BLaER1 treated with 17β-estradiol and CSF1 and Interleukin-3, amounts not matched to agents 10 nM and 100 nM (cell line): ENCODE measurements at regions not wholly inside any gene's neighbourhood (a gene's known extent, or its start where the extent isn't known, plus 50 kb on each side); places are given as distances from the start of the nearest gene placed in this dataset.

ENCODE experiments used
- H3K27ac ChIP-seq, 11 experiments: shearing (Covaris generic); formaldehyde crosslinking; 2 replicates each; pipeline ENCODE4 v1.8.1; 2022
- H3K27me3 ChIP-seq, 11 experiments: shearing (Covaris generic); formaldehyde crosslinking; 2 replicates each; pipeline ENCODE4 v1.8.1; 2022
- H3K36me3 ChIP-seq, 11 experiments: shearing (Covaris generic); formaldehyde crosslinking; 2 replicates each; pipeline ENCODE4 v1.8.1; 2022
- H3K4me1 ChIP-seq, 10 experiments: shearing (Covaris generic); formaldehyde crosslinking; 2 replicates each; pipeline ENCODE4 v1.8.1; 2022
- H3K4me2 ChIP-seq, 11 experiments: shearing (Covaris generic); formaldehyde crosslinking; 2 replicates each; pipeline ENCODE4 v1.8.1; 2022
- H3K4me3 ChIP-seq, 10 experiments: shearing (Covaris generic); formaldehyde crosslinking; 2 replicates each; pipeline ENCODE4 v1.8.1; 2022
- H3K9ac ChIP-seq, 11 experiments: shearing (Covaris generic); formaldehyde crosslinking; 2 replicates each; pipeline ENCODE4 v1.8.1; 2022
- H3K9me3 ChIP-seq, 11 experiments: shearing (Covaris generic); formaldehyde crosslinking; replicated peaks in 1 of 11; 2 replicates each; pipeline ENCODE4 v1.8.1; 2022
- H4K20me1 ChIP-seq, 11 experiments: shearing (Covaris generic); formaldehyde crosslinking; 2 replicates each; pipeline ENCODE4 v1.8.1; 2022
- Cebpa-rat ChIP-seq, 11 experiments: shearing (Covaris generic); IDR thresholded peaks; 2 replicates each; pipeline ENCODE4 v1.8.1; 2022

- Histone ChIP-seq H4K20me1 (no peaks in the 10 kb centered on the region), H3K27ac (peak overlapping the region in 3 of 11 experiments; percentile 5 to 63 (median 63); a peak in 4 of 22 replicates), H3K4me1 (peaks cover 0 to 18% (median 0%) of the 10 kb centered on the region in 10 experiments; a peak in 4 of 20 replicates), H3K4me3 (no peak overlapping the region), H3K9ac (peak overlapping the region in 1 of 11 experiments; percentile 13; a peak in 1 of 22 replicates), H3K4me2 (peak overlapping the region in 2 of 11 experiments; percentile 30 to 52; a peak in 4 of 22 replicates), H3K27me3 (no peaks in the 10 kb centered on the region), H3K36me3 (no peaks in the 10 kb centered on the region), H3K9me3 (peaks cover 0 to 11% (median 0%) of the 10 kb centered on the region in 11 experiments; a peak in 1 of 22 replicates)
- no peak for TF ChIP-seq Cebpa-rat (IDR thresholded peaks at IDR 0.05)
Measured at GRCh38 chr5:38079620-38080402, 178.5 kb upstream of the EGFLAM start.

DNA sequence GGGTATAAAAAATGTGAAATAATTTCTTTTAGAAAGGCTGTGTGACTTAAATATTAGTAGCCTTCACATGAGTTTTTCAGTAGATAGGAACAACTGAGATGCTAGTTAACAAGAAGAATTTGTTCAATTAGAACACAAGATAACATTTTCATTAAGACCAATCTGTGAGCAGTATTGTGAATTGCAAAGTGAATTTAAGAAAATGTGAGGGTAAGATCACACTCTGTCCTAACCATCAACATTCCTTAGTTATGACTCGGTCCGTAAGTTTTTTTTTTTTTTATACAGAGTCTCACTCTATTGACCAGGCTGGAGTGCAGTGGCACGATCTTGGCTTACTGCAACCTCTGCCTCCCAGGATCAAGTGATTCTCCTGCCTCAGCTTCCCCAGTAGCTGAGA, 180.2 kb upstream of the EGFLAM start:
- no peak overlapping the region for H3K9ac ChIP-seq
- no peak overlapping the region for H3K4me3 ChIP-seq
- TF ChIP-seq Cebpa-rat (IDR thresholded peaks at IDR 0.05): no peak
- H3K27me3 ChIP-seq: no peaks in the 10 kb centered on the region
- H3K36me3 ChIP-seq: no peaks in the 10 kb centered on the region
- no peak overlapping the region for H3K27ac ChIP-seq
- no peaks in the 10 kb centered on the region for H4K20me1 ChIP-seq
- H3K4me2 ChIP-seq: no peak overlapping the region
- peaks cover 0 to 11% (median 0%) of the 10 kb centered on the region in 11 experiments; a peak in 1 of 22 replicates for H3K9me3 ChIP-seq
- peaks cover 0 to 18% (median 0%) of the 10 kb centered on the region in 10 experiments; a peak in 4 of 20 replicates for H3K4me1 ChIP-seq

GRCh38 chr5:38077652-38078051, 180.7 kb upstream of the EGFLAM start:
- no peaks in the 10 kb centered on the region for H3K27me3 ChIP-seq
- no peak overlapping the region for H3K4me3 ChIP-seq
- H3K9ac ChIP-seq: no peak overlapping the region
- H3K4me1 ChIP-seq: peaks cover 0 to 18% (median 0%) of the 10 kb centered on the region in 10 experiments; a peak in 4 of 20 replicates
- H3K27ac ChIP-seq: no peak overlapping the region
- no peak for TF ChIP-seq Cebpa-rat (IDR thresholded peaks at IDR 0.05)
- no peaks in the 10 kb centered on the region for H3K36me3 ChIP-seq
- H3K4me2 ChIP-seq: no peak overlapping the region
- H4K20me1 ChIP-seq: no peaks in the 10 kb centered on the region
- H3K9me3 ChIP-seq: peaks cover 0 to 11% (median 0%) of the 10 kb centered on the region in 11 experiments; a peak in 1 of 22 replicates

DNA sequence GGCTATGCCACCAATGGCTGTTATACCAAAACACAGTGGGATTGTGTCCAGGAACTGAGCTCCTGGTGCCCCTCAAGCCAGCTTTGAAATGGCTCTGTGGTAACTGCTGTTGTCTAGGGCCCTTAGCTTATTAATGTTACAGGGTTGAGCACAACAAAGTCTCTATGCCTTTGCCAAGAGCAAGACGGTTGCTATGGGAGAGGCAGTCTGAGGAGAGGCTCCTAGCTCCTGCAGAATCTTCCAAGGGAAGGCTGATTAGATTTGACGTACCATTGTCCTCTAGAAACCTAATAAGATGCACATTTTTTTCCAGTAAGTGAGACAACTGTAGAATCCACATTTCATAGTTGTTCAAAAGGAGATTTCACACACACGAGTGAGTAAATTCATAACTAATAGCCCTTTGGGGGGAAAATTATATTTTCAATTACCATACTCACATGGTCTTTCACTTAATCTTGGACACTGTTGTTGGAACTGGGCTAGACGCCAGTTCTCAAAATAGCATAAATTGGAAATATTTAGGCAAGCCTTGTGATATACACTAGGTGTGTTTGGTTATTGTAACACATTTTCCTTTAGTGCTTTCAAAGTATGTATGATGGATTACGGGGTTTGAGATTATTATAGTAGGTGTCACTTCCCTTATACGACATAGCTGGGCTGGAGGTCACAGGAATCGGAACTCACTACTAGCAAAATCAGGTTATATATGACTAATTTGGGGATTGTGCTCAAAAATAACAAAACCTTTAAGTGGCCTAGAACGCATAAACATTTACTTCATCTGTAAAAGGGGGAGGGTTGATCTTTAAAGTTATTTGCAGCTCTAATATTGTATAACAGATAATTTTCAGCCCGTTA, 186.3 kb upstream of the EGFLAM start:
- no peak for TF ChIP-seq Cebpa-rat (IDR thresholded peaks at IDR 0.05)
- Histone ChIP-seq H4K20me1 (no peaks in the 10 kb centered on the region), H3K4me2 (no peak overlapping the region), H3K9me3 (no peaks in the 10 kb centered on the region), H3K36me3 (no peaks in the 10 kb centered on the region), H3K27ac (no peak overlapping the region), H3K9ac (no peak overlapping the region), H3K4me3 (no peak overlapping the region), H3K27me3 (no peaks in the 10 kb centered on the region), H3K4me1 (no peaks in the 10 kb centered on the region)

- Histone ChIP-seq H3K27ac (no peak overlapping the region), H3K36me3 (no peaks in the 10 kb centered on the region), H3K27me3 (no peaks in the 10 kb centered on the region), H3K4me2 (no peak overlapping the region), H4K20me1 (no peaks in the 10 kb centered on the region), H3K9me3 (peaks cover 0 to 6% (median 0%) of the 10 kb centered on the region in 11 experiments; a peak in 2 of 22 replicates), H3K9ac (no peak overlapping the region), H3K4me1 (no peaks in the 10 kb centered on the region), H3K4me3 (no peak overlapping the region)
- no peak for TF ChIP-seq Cebpa-rat (IDR thresholded peaks at IDR 0.05)
Measured at GRCh38 chr5:38070304-38070950, 187.9 kb upstream of the EGFLAM start.

GRCh38 chr5:38069360-38069759, 189.0 kb upstream of the EGFLAM start:
- no peak for TF ChIP-seq Cebpa-rat (IDR thresholded peaks at IDR 0.05)
- Histone ChIP-seq H3K4me1 (no peaks in the 10 kb centered on the region), H3K9ac (no peak overlapping the region), H3K27me3 (no peaks in the 10 kb centered on the region), H3K4me3 (no peak overlapping the region), H3K4me2 (no peak overlapping the region), H3K9me3 (peaks cover 0 to 12% (median 0%) of the 10 kb centered on the region in 11 experiments; a peak in 5 of 22 replicates), H3K36me3 (no peaks in the 10 kb centered on the region), H3K27ac (no peak overlapping the region), H4K20me1 (no peaks in the 10 kb centered on the region)

DNA sequence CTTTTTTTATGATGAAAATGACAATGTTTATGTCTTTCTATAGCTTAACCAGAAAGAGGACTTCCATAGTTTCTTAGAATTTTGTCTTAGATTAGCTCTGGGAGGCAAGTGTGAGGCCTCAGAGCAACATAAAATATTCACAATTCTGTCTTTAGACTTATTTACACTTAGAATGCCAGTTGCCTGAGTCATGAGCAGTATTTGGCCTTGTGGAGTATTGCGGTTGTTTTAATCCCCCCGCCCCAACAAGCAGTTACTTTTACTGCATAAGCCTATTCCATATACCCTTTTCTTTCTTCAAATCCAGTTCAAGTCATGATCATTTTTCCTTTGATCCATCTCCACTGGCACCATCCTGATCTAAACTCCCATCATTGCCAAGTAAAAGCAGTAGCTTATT, 198.0 kb upstream of the EGFLAM start:
- no peaks in the 10 kb centered on the region for H3K27me3 ChIP-seq

DNA sequence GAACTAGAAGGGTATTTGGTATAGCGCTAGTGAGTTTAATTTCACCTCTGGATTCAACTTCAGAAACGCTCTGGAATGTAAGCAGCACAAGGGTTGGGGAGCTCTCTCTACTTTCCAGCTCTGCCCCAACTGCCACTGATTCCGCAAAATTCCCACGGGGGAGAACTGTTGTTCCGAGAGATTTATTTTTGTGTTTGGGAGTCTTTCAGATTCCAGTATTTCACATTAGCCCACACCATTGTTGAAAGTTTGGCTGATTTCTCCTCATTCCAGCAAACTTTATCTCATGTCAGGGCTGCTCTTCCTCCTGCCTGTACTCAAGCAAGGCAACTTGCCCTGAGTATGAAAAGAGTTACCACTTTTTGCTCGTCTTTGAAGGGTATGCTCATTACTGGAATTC, 198.5 kb upstream of the EGFLAM start:
- Histone ChIP-seq H3K27ac (no peak overlapping the region), H3K4me1 (peaks cover 0 to 10% (median 0%) of the 10 kb centered on the region in 10 experiments; a peak in 4 of 20 replicates), H3K9me3 (peaks cover 0 to 18% (median 2%) of the 10 kb centered on the region in 11 experiments; a peak in 6 of 22 replicates)

More for the DNA sequence above, 198.0 kb upstream of the EGFLAM start:
- no peak for TF ChIP-seq Cebpa-rat (IDR thresholded peaks at IDR 0.05)
- Histone ChIP-seq H3K4me3 (no peak overlapping the region), H4K20me1 (no peaks in the 10 kb centered on the region), H3K27ac (no peak overlapping the region), H3K4me1 (peaks cover 0 to 10% (median 0%) of the 10 kb centered on the region in 10 experiments; a peak in 4 of 20 replicates), H3K4me2 (no peak overlapping the region), H3K9me3 (peaks cover 0 to 22% (median 6%) of the 10 kb centered on the region in 11 experiments; a peak in 6 of 22 replicates), H3K9ac (no peak overlapping the region), H3K36me3 (no peaks in the 10 kb centered on the region)

More for the DNA sequence above, 198.5 kb upstream of the EGFLAM start:
- no peaks in the 10 kb centered on the region for H3K27me3 ChIP-seq
- H4K20me1 ChIP-seq: no peaks in the 10 kb centered on the region
- H3K36me3 ChIP-seq: no peaks in the 10 kb centered on the region
- H3K4me3 ChIP-seq: no peak overlapping the region
- TF ChIP-seq Cebpa-rat (IDR thresholded peaks at IDR 0.05): no peak
- no peak overlapping the region for H3K9ac ChIP-seq
- no peak overlapping the region for H3K4me2 ChIP-seq
